H1 (cell line): ENCODE measurements at regions not wholly inside any gene's neighbourhood (a gene's known extent, or its start where the extent isn't known, plus 50 kb on each side); places are given as distances from the start of the nearest gene placed in this dataset.

Experiments used
- CTCF ChIA-PET: fragments of 300-600 bp; sonication (Branson Sonifier 250); formaldehyde crosslinking; loops from one replicate; lab custom pipeline; 2021; ENCODE audit not compliant: partially characterized antibody; lab: Charles Lee
- POLR2A ChIA-PET: fragments of 300-600 bp; sonication (Branson Sonifier 250); formaldehyde crosslinking; loops from one replicate; lab custom pipeline; 2021; ENCODE audit warnings: inconsistent platforms; ENCODE audit not compliant: partially characterized antibody; lab: Charles Lee
- DNase-seq, 2 experiments: peaks; one replicate each; pipeline versions ENCODE4 v3.0.0 to v3.0.0-alpha.2; 2010 to 2022; ENCODE audit warnings: low spot score in 2 of 2, low read depth in 1 of 2, mixed read lengths in 1 of 2
- FAIRE-seq: peaks from 2 replicates; lab custom pipeline; 2011; peaks lifted over from hg19 to GRCh38; lab: Jason Lieb, UNC
- H2AFZ ChIP-seq: 2 replicates; pipeline ENCODE4 v1.8.1; 2012; ENCODE audit warnings: low read length, inconsistent platforms
- H2AK5ac ChIP-seq: 2 replicates; pipeline ENCODE4 v1.6.1; 2013; ENCODE audit warnings: low read depth, low read length
- H2BK120ac ChIP-seq: replicated peaks from 2 replicates; pipeline ENCODE3; 2013; ENCODE audit warnings: low read depth, low read length, inconsistent platforms
- H2BK12ac ChIP-seq: 2 replicates; pipeline ENCODE4 v1.6.1; 2013; ENCODE audit warnings: low read depth, low read length
- H2BK15ac ChIP-seq: 2 replicates; pipeline ENCODE4 v1.6.1; 2013; ENCODE audit warnings: low read length
- H2BK20ac ChIP-seq: 2 replicates; pipeline ENCODE4 v1.6.1; 2013; ENCODE audit warnings: low read length
- H2BK5ac ChIP-seq: 2 replicates; pipeline ENCODE4 v1.6.1; 2013; ENCODE audit warnings: low read depth, low read length
- H3K14ac ChIP-seq: 2 replicates; pipeline ENCODE4 v1.6.1; 2013; ENCODE audit warnings: inconsistent platforms; ENCODE audit not compliant: insufficient read length
- H3K18ac ChIP-seq: 2 replicates; pipeline ENCODE4 v1.6.1; 2013; ENCODE audit warnings: low read length; ENCODE audit errors: extremely low read depth
- H3K23ac ChIP-seq: 2 replicates; pipeline ENCODE4 v1.6.1; 2013; ENCODE audit warnings: inconsistent platforms; ENCODE audit not compliant: insufficient read length
- H3K23me2 ChIP-seq: 2 replicates; pipeline ENCODE4 v1.6.1; 2013; ENCODE audit warnings: low read depth, low read length
- H3K27ac ChIP-seq: 2 replicates; pipeline ENCODE4 v1.6.1; 2011; ENCODE audit warnings: low read depth, low read length, inconsistent platforms
- H3K27me3 ChIP-seq, 4 experiments: replicated peaks in 1 of 4; 1 replicate in 1 of 4; 2 replicates in 3 of 4; pipeline versions ENCODE4 v1.6.1 to v1.8.1; 2011 to 2013; ENCODE audit warnings: low read length in 3 of 4, mild to moderate bottlenecking in 3 of 4, inconsistent platforms in 2 of 4, mixed read lengths in 2 of 4, moderate library complexity in 1 of 4; ENCODE audit not compliant: control insufficient read depth in 3 of 4, insufficient read depth in 3 of 4; ENCODE audit errors: extremely low read depth in 1 of 4
- H3K36me3 ChIP-seq, 4 experiments: 2 replicates each; pipeline versions ENCODE4 v1.6.1 to v1.8.1; 2011 to 2013; ENCODE audit warnings: mild to moderate bottlenecking in 4 of 4, low read length in 3 of 4, moderate library complexity in 2 of 4, control low read depth in 1 of 4, inconsistent platforms in 1 of 4; ENCODE audit not compliant: insufficient read depth in 4 of 4, control insufficient read depth in 2 of 4
- H3K4ac ChIP-seq: replicated peaks from 2 replicates; pipeline ENCODE3; 2013; ENCODE audit warnings: low read length, low read depth, mixed read lengths, inconsistent platforms; ENCODE audit not compliant: insufficient read length
- H3K4me1 ChIP-seq, 4 experiments: replicated peaks in 1 of 4; 1 replicate in 1 of 4; 2 replicates in 3 of 4; pipeline versions ENCODE4 v1.6.1 to v1.8.1; 2011 to 2013; ENCODE audit warnings: low read length in 3 of 4, inconsistent platforms in 2 of 4, mixed read lengths in 1 of 4; ENCODE audit not compliant: insufficient read depth in 4 of 4, control insufficient read depth in 3 of 4
- H3K4me2 ChIP-seq, 2 experiments: 2 replicates each; pipeline versions ENCODE4 v1.6.1 to v1.8.1; 2011 to 2013; ENCODE audit warnings: low read depth in 2 of 2, low read length in 2 of 2, control low read depth in 1 of 2, inconsistent platforms in 1 of 2, mild to moderate bottlenecking in 1 of 2; ENCODE audit not compliant: insufficient read depth in 1 of 2
- H3K4me3 ChIP-seq, 4 experiments: fragments of 200-600, 300-600 bp in 1 of 4; sonication (generic), shearing (Covaris generic), sonication (Bioruptor Twin) in 1 of 4; 2 replicates each; pipeline versions ENCODE4 v1.5.1 to v1.8.1; 2011 to 2016; ENCODE audit warnings: low read length in 4 of 4, low read depth in 3 of 4, control low read depth in 2 of 4, inconsistent platforms in 2 of 4, mild to moderate bottlenecking in 2 of 4, mixed read lengths in 1 of 4, moderate library complexity in 1 of 4; ENCODE audit not compliant: insufficient read depth in 2 of 4; ENCODE audit errors: extremely low read depth in 1 of 4
- H3K56ac ChIP-seq: replicated peaks from 2 replicates; pipeline ENCODE3; 2013; ENCODE audit warnings: low read depth, mild to moderate bottlenecking, mixed read lengths, low read length, inconsistent platforms; ENCODE audit not compliant: insufficient read length
- H3K79me1 ChIP-seq: 2 replicates; pipeline ENCODE4 v1.6.1; 2013; ENCODE audit warnings: low read depth, low read length, control low read depth
- H3K79me2 ChIP-seq, 2 experiments: 2 replicates each; pipeline versions ENCODE4 v1.6.1 to v1.8.1; 2012 to 2013; ENCODE audit warnings: low read length in 2 of 2, mild to moderate bottlenecking in 2 of 2, inconsistent platforms in 1 of 2; ENCODE audit not compliant: insufficient read depth in 2 of 2, control insufficient read depth in 1 of 2
- H3K9ac ChIP-seq, 4 experiments: replicated peaks in 1 of 4; 1 replicate in 1 of 4; 2 replicates in 3 of 4; pipeline versions ENCODE4 v1.6.1 to v1.8.1; 2011 to 2013; ENCODE audit warnings: low read depth in 3 of 4, low read length in 3 of 4, control low read depth in 2 of 4, mild to moderate bottlenecking in 2 of 4, moderate library complexity in 2 of 4, inconsistent platforms in 1 of 4; ENCODE audit errors: extremely low read depth in 1 of 4
- H3K9me3 ChIP-seq, 2 experiments: 2 replicates each; pipeline versions ENCODE4 v1.6.1 to v1.8.1; 2012 to 2013; ENCODE audit warnings: mild to moderate bottlenecking in 2 of 2, moderate library complexity in 2 of 2, control low read depth in 1 of 2, inconsistent platforms in 1 of 2, low read depth in 1 of 2, low read length in 1 of 2, mixed read lengths in 1 of 2; ENCODE audit not compliant: insufficient read depth in 2 of 2
- H4K20me1 ChIP-seq, 2 experiments: replicated peaks in 1 of 2; 2 replicates each; pipeline versions ENCODE3 to v1.8.1; 2011 to 2013; ENCODE audit warnings: inconsistent platforms in 2 of 2, low read length in 2 of 2, mild to moderate bottlenecking in 1 of 2; ENCODE audit not compliant: insufficient read depth in 2 of 2, control insufficient read depth in 1 of 2
- H4K5ac ChIP-seq: 2 replicates; pipeline ENCODE4 v1.6.1; 2013; ENCODE audit warnings: low read length, low read depth, mixed read lengths, inconsistent platforms; ENCODE audit not compliant: insufficient read length
- H4K8ac ChIP-seq: 2 replicates; pipeline ENCODE4 v1.8.0; 2013; ENCODE audit warnings: mild to moderate bottlenecking, moderate library complexity, low read length, inconsistent platforms; ENCODE audit not compliant: insufficient read depth; ENCODE audit errors: extremely low read depth
- H4K91ac ChIP-seq: replicated peaks from 2 replicates; pipeline ENCODE3; 2013; ENCODE audit warnings: low read length, mixed read lengths, inconsistent platforms; ENCODE audit not compliant: insufficient read length
- ATF3 ChIP-seq: IDR thresholded peaks from 2 replicates; pipeline ENCODE4 v1.6.1; 2011; ENCODE audit warnings: low read depth, mild to moderate bottlenecking, low read length; ENCODE audit not compliant: insufficient read depth
- MAFK ChIP-seq: IDR thresholded peaks from 2 replicates; pipeline ENCODE4 v1.6.1; 2012; ENCODE audit warnings: low read depth, mild to moderate bottlenecking, improper control_type of control experiment, low read length
- SAP30 ChIP-seq: fragments of 300-600 bp; sonication (generic); IDR thresholded peaks from 2 replicates; pipeline ENCODE4 v1.7.1; 2012; ENCODE audit warnings: low read length, moderate library complexity, mild to moderate bottlenecking, inconsistent platforms; ENCODE audit not compliant: insufficient read depth, insufficient replicate concordance
- SIN3A ChIP-seq, 2 experiments: IDR thresholded peaks in 1 of 2; conservative IDR thresholded peaks in 1 of 2; 2 replicates each; pipeline ENCODE4 v1.6.1; 2011 to 2012; ENCODE audit warnings: low read length in 2 of 2, improper control_type of control experiment in 1 of 2, low read depth in 1 of 2, mild to moderate bottlenecking in 1 of 2
- USF2 ChIP-seq: IDR thresholded peaks from 2 replicates; pipeline ENCODE4 v1.6.1; 2011; ENCODE audit warnings: low read length, improper control_type of control experiment
- WGBS, 2 experiments: shearing (Covaris generic) in 1 of 2; methylation state at CpG; one replicate each; pipeline versions ENCODE4 v1.1.6 to v1.1.7; 2013 to 2015; ENCODE audit warnings: low lambda C conversion rate in 2 of 2, mixed read lengths in 2 of 2, inconsistent platforms in 1 of 2, low coverage in 1 of 2, missing lambda C conversion rate in 1 of 2; ENCODE audit not compliant: insufficient replicate concordance in 2 of 2, insufficient coverage in 1 of 2, insufficient read length in 1 of 2; ENCODE audit errors: extremely low coverage in 1 of 2, missing lambda C conversion rate in 1 of 2; 5-methylcytosine and 5-hydroxymethylcytosine counted together

GRCh38 chr11:105407101-105407500, 202.8 kb upstream of the GRIA4 start:
- no peak for DNase-seq
- ChIA-PET CTCF (no interaction called here), POLR2A (no interaction called here)
- Histone ChIP-seq H3K79me2 (no peaks in the 10 kb centered on the region), H4K8ac (no peak overlapping the region), H2AK5ac (no peak overlapping the region), H3K23ac (no peak overlapping the region), H2AFZ (no peak overlapping the region), H3K79me1 (no peaks in the 10 kb centered on the region), H2BK20ac (no peak overlapping the region), H3K36me3 (no peaks in the 10 kb centered on the region), H3K27me3 (no peaks in the 10 kb centered on the region), H4K20me1 (no peaks in the 10 kb centered on the region), H2BK15ac (no peak overlapping the region), H2BK5ac (no peak overlapping the region), H2BK12ac (no peak overlapping the region), H3K27ac (no peak overlapping the region), H3K56ac (no peak overlapping the region), H4K91ac (no peak overlapping the region), H3K4me2 (no peak overlapping the region), H3K14ac (no peak overlapping the region), H3K23me2 (no peaks in the 10 kb centered on the region; the same call in 1 of the 2 replicates), H3K4me3 (no peak overlapping the region), H3K9me3 (no peaks in the 10 kb centered on the region), H3K4me1 (no peaks in the 10 kb centered on the region), H2BK120ac (no peak overlapping the region), H4K5ac (no peak overlapping the region), H3K18ac (no peak overlapping the region), H3K4ac (no peak overlapping the region), H3K9ac (no peak overlapping the region)
- 95% methylated on average over 1 of the region's 1 CpG; no CpG with 5 or more reads in 1 of the 2 experiments for WGBS, 2 experiments
- no peak for TF ChIP-seq ATF3
- TF ChIP-seq SAP30, result no peak
- no peak for TF ChIP-seq SIN3A (conservative IDR thresholded peaks at IDR 0.05 in 1 of 2, IDR thresholded peaks at IDR 0.05 in 1 of 2; ENCODE audit: low read depth in 1 of 2, low read length in 2 of 2)
- TF ChIP-seq USF2, result no peak
- TF ChIP-seq MAFK, result no peak
- FAIRE-seq, result no peak
